GM19035 (cell line): ENCODE measurements at regions not wholly inside any gene's neighbourhood (a gene's known extent, or its start where the extent isn't known, plus 50 kb on each side); places are given as distances from the start of the nearest gene placed in this dataset.
"Not testable (repeated sequence)": the region's sequence is repeated elsewhere in the genome, so short reads cannot be mapped to it uniquely, and the experiment has no call there.

Source experiments
- ATAC-seq: cut with Tn5 transposase; IDR thresholded peaks from one replicate; pipeline ENCODE4 v1.9.1; 2021; ENCODE audit not compliant: unreplicated experiment

GRCh38 chr4:14404730-14405129 is 597.6 kb upstream of the CPEB2 start:
- ATAC-seq = no peak

GRCh38 chr4:14410516-14410915 is 591.8 kb upstream of the CPEB2 start:
- ATAC-seq = no peak

GRCh38 chr4:14415146-14415545 is 587.1 kb upstream of the CPEB2 start:
- ATAC-seq = no peak

GRCh38 chr4:14419516-14419915 is 582.8 kb upstream of the CPEB2 start:
- ATAC-seq = no peak

- ATAC-seq = not testable (repeated sequence)
Measured at GRCh38 chr4:14426297-14426696, 576.0 kb upstream of the CPEB2 start.

- no peak for ATAC-seq
Measured at GRCh38 chr4:14428125-14428524, 574.2 kb upstream of the CPEB2 start.

- ATAC-seq = no peak
Measured at GRCh38 chr4:14431155-14432134, 570.8 kb upstream of the CPEB2 start.

- no peak for ATAC-seq
Measured at GRCh38 chr4:14434483-14434882, 567.8 kb upstream of the CPEB2 start.

GRCh38 chr4:14434916-14435315 is 567.4 kb upstream of the CPEB2 start:
- no peak for ATAC-seq

- no peak for ATAC-seq
Measured at GRCh38 chr4:14441561-14441960, 560.7 kb upstream of the CPEB2 start.

GRCh38 chr4:14445882-14446281 is 556.4 kb upstream of the CPEB2 start:
- ATAC-seq = no peak

- no peak for ATAC-seq
Measured at GRCh38 chr4:14446311-14446710, 556.0 kb upstream of the CPEB2 start.

- no peak for ATAC-seq
Measured at GRCh38 chr4:14446904-14447303, 555.4 kb upstream of the CPEB2 start.

- ATAC-seq = no peak
Measured at GRCh38 chr4:14449308-14449707, 553.0 kb upstream of the CPEB2 start.

- ATAC-seq = no peak
Measured at GRCh38 chr4:14452001-14452400, 550.3 kb upstream of the CPEB2 start.

GRCh38 chr4:14452764-14453163 is 549.5 kb upstream of the CPEB2 start:
- no peak for ATAC-seq

- ATAC-seq = no peak
Measured at GRCh38 chr4:14458463-14458862, 543.8 kb upstream of the CPEB2 start.

GRCh38 chr4:14465057-14465456 is 537.2 kb upstream of the CPEB2 start:
- ATAC-seq = no peak

- ATAC-seq = no peak
Measured at GRCh38 chr4:14465507-14465906, 536.8 kb upstream of the CPEB2 start.

- no peak for ATAC-seq
Measured at GRCh38 chr4:14478504-14478903, 523.8 kb upstream of the CPEB2 start.

GRCh38 chr4:14496408-14496807 is 505.9 kb upstream of the CPEB2 start:
- ATAC-seq = no peak

GRCh38 chr4:14496969-14497368 is 505.3 kb upstream of the CPEB2 start:
- ATAC-seq = no peak

- no peak for ATAC-seq
Measured at GRCh38 chr4:14504162-14504561, 498.1 kb upstream of the CPEB2 start.
